ENCODE measurements at regions not wholly inside any gene's neighbourhood (a gene's known extent, or its start where the extent isn't known, plus 50 kb on each side); places are given as distances from the start of the nearest gene placed in this dataset.
"Not testable (repeated sequence)": the region's sequence is repeated elsewhere in the genome, so short reads cannot be mapped to it uniquely, and the experiment has no call there.

GRCh38 chr1:189669846-189670245 lies 807.8 kb downstream of the BRINP3 start:
- no peak for DNase-seq

- DNase-seq: no peak
Observed at GRCh38 chr1:189673217-189673616, 804.4 kb downstream of the BRINP3 start.

- DNase-seq: no peak
Observed at GRCh38 chr1:189675712-189676244, 801.9 kb downstream of the BRINP3 start.

- no peak for DNase-seq
Observed at GRCh38 chr1:189678779-189679178, 798.9 kb downstream of the BRINP3 start.

- peak; percentile 7 for DNase-seq
Observed at GRCh38 chr1:189681252-189681919, 796.3 kb downstream of the BRINP3 start.

- no peak for DNase-seq
Observed at GRCh38 chr1:189682591-189682990, 795.1 kb downstream of the BRINP3 start.

- no peak for DNase-seq
Observed at GRCh38 chr1:189686288-189686687, 791.4 kb downstream of the BRINP3 start.

GRCh38 chr1:189693140-189693539 lies 784.5 kb downstream of the BRINP3 start:
- DNase-seq: no peak

- DNase-seq: no peak
Observed at GRCh38 chr1:189696297-189696696, 781.4 kb downstream of the BRINP3 start.

- no peak for DNase-seq
Observed at GRCh38 chr1:189697113-189697512, 780.6 kb downstream of the BRINP3 start.

- DNase-seq: no peak
Observed at GRCh38 chr1:189701606-189702005, 776.1 kb downstream of the BRINP3 start.

GRCh38 chr1:189706594-189706993 lies 771.1 kb downstream of the BRINP3 start:
- no peak for DNase-seq

- DNase-seq: no peak
Observed at GRCh38 chr1:189708674-189709073, 769.0 kb downstream of the BRINP3 start.

GRCh38 chr1:189718147-189718795 lies 759.4 kb downstream of the BRINP3 start:
- not testable (repeated sequence) for DNase-seq

GRCh38 chr1:189726806-189727205 lies 750.9 kb downstream of the BRINP3 start:
- no peak for DNase-seq

GRCh38 chr1:189751311-189751710 lies 726.4 kb downstream of the BRINP3 start:
- no peak for DNase-seq

GRCh38 chr1:189752461-189752995 lies 725.1 kb downstream of the BRINP3 start:
- DNase-seq: no peak

GRCh38 chr1:189755100-189755499 lies 722.6 kb downstream of the BRINP3 start:
- DNase-seq: not testable (repeated sequence)

- no peak for DNase-seq
Observed at GRCh38 chr1:189764391-189765320, 713.0 kb downstream of the BRINP3 start.

- no peak for DNase-seq
Observed at GRCh38 chr1:189769448-189769847, 708.2 kb downstream of the BRINP3 start.

GRCh38 chr1:189774721-189775287 lies 702.9 kb downstream of the BRINP3 start:
- no peak for DNase-seq

GRCh38 chr1:189775343-189775742 lies 702.3 kb downstream of the BRINP3 start:
- DNase-seq: no peak

Measured in left kidney (tissue), 1 donor.